HEK293T (cell line): ENCODE measurements at regions not wholly inside any gene's neighbourhood (a gene's known extent, or its start where the extent isn't known, plus 50 kb on each side); places are given as distances from the start of the nearest gene placed in this dataset.

Experiments
- ARNT ChIP-seq: fragments of 450-650 bp; IDR thresholded peaks from 2 replicates; pipeline ENCODE4 v1.6.1; 2017; ENCODE audit warnings: mild to moderate bottlenecking
- LEF1 ChIP-seq: fragments of 450-650 bp; IDR thresholded peaks from 2 replicates; pipeline ENCODE4 v1.6.1; 2017; ENCODE audit warnings: mild to moderate bottlenecking, borderline replicate concordance
- NFRKB ChIP-seq: fragments of 450-650 bp; IDR thresholded peaks from 2 replicates; pipeline ENCODE4 v1.6.1; 2016; ENCODE audit warnings: mild to moderate bottlenecking, moderate library complexity
- SP1 ChIP-seq: fragments of 450-650 bp; IDR thresholded peaks from 2 replicates; pipeline ENCODE4 v1.6.1; 2017
- TARDBP ChIP-seq: fragments of 450-650 bp; IDR thresholded peaks from 2 replicates; pipeline ENCODE4 v1.6.1; 2016

DNA sequence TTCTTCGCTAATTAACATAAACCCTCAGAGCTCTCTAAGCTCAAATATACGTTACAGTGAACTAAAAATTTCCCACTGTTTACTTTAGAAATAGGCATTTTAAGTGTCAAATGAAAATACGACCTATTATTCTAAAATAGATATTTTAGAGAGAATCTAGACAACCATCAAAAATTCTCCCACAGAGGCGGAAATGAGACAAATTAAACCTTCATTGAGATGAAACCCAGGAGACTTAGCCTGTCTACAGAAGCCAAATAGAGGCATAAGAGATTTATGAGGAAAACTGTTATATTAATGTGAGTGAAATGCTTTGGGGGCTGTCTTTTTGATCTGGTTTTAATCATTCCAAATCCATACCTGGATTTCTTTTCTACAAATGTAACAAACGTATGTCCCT is 232.0 kb upstream of the GRIA4 start:
- TF ChIP-seq ARNT (no peak), SP1 (no peak), TARDBP (no peak), LEF1 (no peak), NFRKB (no peak)
